Activated CD8-positive, alpha-beta T cell treated with anti-CD3 and anti-CD28 coated beads for 36 hours (primary cell): ENCODE measurements at regions not wholly inside any gene's neighbourhood (a gene's known extent, or its start where the extent isn't known, plus 50 kb on each side); places are given as distances from the start of the nearest gene placed in this dataset.
"Not testable (repeated sequence)": the region's sequence is repeated elsewhere in the genome, so short reads cannot be mapped to it uniquely, and the experiment has no call there.

ENCODE experiments used
- ATAC-seq: fragments of 200-7000 bp; cut with Tn5 transposase; one replicate; pipeline ENCODE4 v1.10.0; 2021; ENCODE audit warnings: mild to moderate bottlenecking, moderate library complexity
- CTCF ChIA-PET: fragments of 350-600 bp; sonication (Branson Sonifier 250); formaldehyde crosslinking; loops from one replicate; lab custom pipeline; 2021; ENCODE audit warnings: antibody characterized with exemption; lab: Charles Lee
- POLR2A ChIA-PET: fragments of 350-600 bp; sonication (Branson Sonifier 250); formaldehyde crosslinking; loops from one replicate; lab custom pipeline; 2021; ENCODE audit warnings: antibody characterized with exemption; lab: Charles Lee
- DNase-seq: peaks from one replicate; pipeline ENCODE4 v3.0.0-alpha.2; 2020
- H3K27ac Mint-ChIP-seq: one replicate; pipeline ENCODE4 v1.8.0; 2021; ENCODE audit warnings: mild to moderate bottlenecking, mixed read lengths
- H3K27me3 Mint-ChIP-seq: one replicate; pipeline ENCODE4 v1.8.0; 2021; ENCODE audit warnings: mixed read lengths
- H3K36me3 Mint-ChIP-seq: one replicate; pipeline ENCODE4 v1.8.0; 2021; ENCODE audit warnings: low read depth, mixed read lengths
- H3K4me1 Mint-ChIP-seq: one replicate; pipeline ENCODE4 v1.8.0; 2021; ENCODE audit warnings: low read depth, mixed read lengths
- H3K4me3 Mint-ChIP-seq: one replicate; pipeline ENCODE4 v1.8.0; 2021; ENCODE audit warnings: mild to moderate bottlenecking, moderate library complexity, mixed read lengths
- H3K9me3 Mint-ChIP-seq: one replicate; pipeline ENCODE4 v1.8.0; 2021; ENCODE audit warnings: mixed read lengths
- CTCF ChIP-seq: fragments of 200-600 bp; IDR thresholded peaks from one replicate; pipeline ENCODE4 v1.8.0; 2022; ENCODE audit warnings: antibody characterized with exemption, mild to moderate bottlenecking
- intact Hi-C: fragments of 100-400 bp; cut with micrococcal nuclease; formaldehyde crosslinking; loops from one replicate; pipeline ENCODE4 v1.10.0; 2022

- CTCF ChIA-PET: no interaction called here
- peaks cover 8% of the 10 kb centered on the region for H3K9me3 Mint-ChIP-seq
- H3K4me1 Mint-ChIP-seq: no peaks in the 10 kb centered on the region
- no peak for DNase-seq
- H3K36me3 Mint-ChIP-seq: no peaks in the 10 kb centered on the region
- POLR2A ChIA-PET: no interaction called here
- H3K27ac Mint-ChIP-seq: no peak overlapping the region
- no peak for TF ChIP-seq CTCF
- H3K27me3 Mint-ChIP-seq: no peaks in the 10 kb centered on the region
- intact Hi-C loops: no loop called here
- no peak for ATAC-seq
- no peak overlapping the region for H3K4me3 Mint-ChIP-seq
Observed at GRCh38 chr5:89053547-89053946, 170.6 kb upstream of the MEF2C start.

GRCh38 chr5:89050062-89050461 lies 167.1 kb upstream of the MEF2C start:
- H3K9me3 Mint-ChIP-seq, POLR2A ChIA-PET, H3K27ac Mint-ChIP-seq, intact Hi-C loops, H3K27me3 Mint-ChIP-seq, ATAC-seq, DNase-seq, H3K36me3 Mint-ChIP-seq, H3K4me1 Mint-ChIP-seq, H3K4me3 Mint-ChIP-seq, CTCF ChIA-PET: not testable (repeated sequence)

- Mint-ChIP-seq H3K36me3 (no peaks in the 10 kb centered on the region), H3K4me1 (no peaks in the 10 kb centered on the region), H3K9me3 (peaks cover 8% of the 10 kb centered on the region), H3K27ac (no peak overlapping the region), H3K4me3 (no peak overlapping the region), H3K27me3 (no peaks in the 10 kb centered on the region)
- DNase-seq (no peak), ATAC-seq (no peak)
- ChIA-PET POLR2A (no interaction called here), CTCF (no interaction called here)
- intact Hi-C loops: no loop called here
- TF ChIP-seq CTCF: no peak
Observed at GRCh38 chr5:89047571-89047970, 164.6 kb upstream of the MEF2C start.

- ChIA-PET POLR2A (no interaction called here), CTCF (no interaction called here)
- Mint-ChIP-seq H3K4me1 (no peaks in the 10 kb centered on the region), H3K4me3 (no peak overlapping the region), H3K27ac (no peak overlapping the region), H3K36me3 (no peaks in the 10 kb centered on the region), H3K27me3 (no peaks in the 10 kb centered on the region), H3K9me3 (peaks cover 1% of the 10 kb centered on the region)
- DNase-seq (no peak), ATAC-seq (no peak)
- no peak for TF ChIP-seq CTCF
- intact Hi-C loops: no loop called here
Observed at GRCh38 chr5:89045216-89045615, 162.2 kb upstream of the MEF2C start.

- H3K9me3 Mint-ChIP-seq: no peaks in the 10 kb centered on the region
- no peaks in the 10 kb centered on the region for H3K27me3 Mint-ChIP-seq
- CTCF ChIA-PET: no interaction called here
- H3K36me3 Mint-ChIP-seq: no peaks in the 10 kb centered on the region
- no peak for TF ChIP-seq CTCF
- DNase-seq: no peak
- POLR2A ChIA-PET: interaction anchor here (0.7 kb wide), 1 partner anchor 143 kb away, joined by 3 read pairs; no protein-coding TSS in a partner anchor
- intact Hi-C loops: no loop called here
- H3K4me3 Mint-ChIP-seq: no peak overlapping the region
- no peak overlapping the region for H3K27ac Mint-ChIP-seq
- H3K4me1 Mint-ChIP-seq: no peaks in the 10 kb centered on the region
- ATAC-seq: no peak
Observed at GRCh38 chr5:89044674-89045200, 161.8 kb upstream of the MEF2C start.
